ENCODE measurements at regions not wholly inside any gene's neighbourhood (a gene's known extent, or its start where the extent isn't known, plus 50 kb on each side); places are given as distances from the start of the nearest gene placed in this dataset.

GRCh38 chr20:4548552-4548951 lies 137.7 kb upstream of the PRNP start:
- no peak for TF ChIP-seq SUZ12 (IDR thresholded peaks at IDR 0.05)
- TF ChIP-seq TARDBP (IDR thresholded peaks at IDR 0.05): no peak
- TF ChIP-seq, protein P1, sequence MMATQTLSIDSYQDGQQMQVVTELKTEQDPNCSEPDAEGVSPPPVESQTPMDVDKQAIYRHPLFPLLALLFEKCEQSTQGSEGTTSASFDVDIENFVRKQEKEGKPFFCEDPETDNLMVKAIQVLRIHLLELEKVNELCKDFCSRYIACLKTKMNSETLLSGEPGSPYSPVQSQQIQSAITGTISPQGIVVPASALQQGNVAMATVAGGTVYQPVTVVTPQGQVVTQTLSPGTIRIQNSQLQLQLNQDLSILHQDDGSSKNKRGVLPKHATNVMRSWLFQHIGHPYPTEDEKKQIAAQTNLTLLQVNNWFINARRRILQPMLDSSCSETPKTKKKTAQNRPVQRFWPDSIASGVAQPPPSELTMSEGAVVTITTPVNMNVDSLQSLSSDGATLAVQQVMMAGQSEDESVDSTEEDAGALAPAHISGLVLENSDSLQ (IDR thresholded peaks at IDR 0.05): no peak
- no peak for TF ChIP-seq SP1 (IDR thresholded peaks at IDR 0.05)
